ENCODE measurements at regions not wholly inside any gene's neighbourhood (a gene's known extent, or its start where the extent isn't known, plus 50 kb on each side); places are given as distances from the start of the nearest gene placed in this dataset.

DNA sequence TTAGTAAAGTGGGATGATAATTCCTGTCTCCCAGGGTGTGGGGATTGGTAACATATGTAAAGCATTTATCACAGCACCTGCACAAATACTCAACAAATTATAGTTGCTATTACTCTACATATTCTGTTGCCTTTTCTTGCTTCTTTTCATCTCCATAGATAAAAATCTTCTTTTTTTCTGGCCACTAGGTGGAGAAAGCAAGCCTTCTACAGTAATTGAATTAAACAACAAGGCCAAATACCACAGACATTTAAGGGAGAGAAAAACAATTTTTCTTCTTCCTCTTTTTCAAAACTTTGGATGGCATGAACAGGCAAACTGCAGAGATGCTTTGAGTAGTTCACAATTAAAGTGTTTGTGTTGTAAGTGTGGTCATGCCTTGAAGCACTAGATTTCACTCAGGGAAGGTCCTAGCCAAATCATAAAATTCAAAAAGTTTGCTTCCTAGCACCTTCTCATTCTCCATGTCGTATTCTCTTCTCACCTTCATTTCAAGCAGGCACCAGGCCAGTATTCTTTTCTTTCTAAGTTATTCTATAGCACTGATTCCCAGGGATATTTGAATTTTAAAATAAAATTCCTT, 493.4 kb upstream of the TGFBR2 start:
- Histone ChIP-seq H3K4me2 (ENCODE audit: low read depth, low read length, poor library complexity, severe bottlenecking) (no peak overlapping the region), H3F3A (ENCODE audit: insufficient read depth) (no peaks in the 10 kb centered on the region), H3K4me3 (ENCODE audit: insufficient read depth, low read length, poor library complexity, severe bottlenecking) (no peak overlapping the region), H3K27me3 (ENCODE audit: low read length) (no peaks in the 10 kb centered on the region), H3K79me2 (ENCODE audit: insufficient read depth, low read length) (no peaks in the 10 kb centered on the region), H4K20me1 (ENCODE audit: low read depth, low read length) (no peaks in the 10 kb centered on the region), H3K9ac (ENCODE audit: low read length) (no peak overlapping the region), H3K36me3 (ENCODE audit: low read length) (no peaks in the 10 kb centered on the region), H3K9me2 (replicated peaks; ENCODE audit: insufficient read depth, low read length) (no peaks in the 10 kb centered on the region), H3K9me3 (ENCODE audit: insufficient read depth, low read length) (no peaks in the 10 kb centered on the region), H2AFZ (ENCODE audit: low read depth, low read length, severe bottlenecking) (no peak overlapping the region), H3K27ac (ENCODE audit: low read depth, low read length) (no peak overlapping the region)
- TF ChIP-seq, protein P1, sequence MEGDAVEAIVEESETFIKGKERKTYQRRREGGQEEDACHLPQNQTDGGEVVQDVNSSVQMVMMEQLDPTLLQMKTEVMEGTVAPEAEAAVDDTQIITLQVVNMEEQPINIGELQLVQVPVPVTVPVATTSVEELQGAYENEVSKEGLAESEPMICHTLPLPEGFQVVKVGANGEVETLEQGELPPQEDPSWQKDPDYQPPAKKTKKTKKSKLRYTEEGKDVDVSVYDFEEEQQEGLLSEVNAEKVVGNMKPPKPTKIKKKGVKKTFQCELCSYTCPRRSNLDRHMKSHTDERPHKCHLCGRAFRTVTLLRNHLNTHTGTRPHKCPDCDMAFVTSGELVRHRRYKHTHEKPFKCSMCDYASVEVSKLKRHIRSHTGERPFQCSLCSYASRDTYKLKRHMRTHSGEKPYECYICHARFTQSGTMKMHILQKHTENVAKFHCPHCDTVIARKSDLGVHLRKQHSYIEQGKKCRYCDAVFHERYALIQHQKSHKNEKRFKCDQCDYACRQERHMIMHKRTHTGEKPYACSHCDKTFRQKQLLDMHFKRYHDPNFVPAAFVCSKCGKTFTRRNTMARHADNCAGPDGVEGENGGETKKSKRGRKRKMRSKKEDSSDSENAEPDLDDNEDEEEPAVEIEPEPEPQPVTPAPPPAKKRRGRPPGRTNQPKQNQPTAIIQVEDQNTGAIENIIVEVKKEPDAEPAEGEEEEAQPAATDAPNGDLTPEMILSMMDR (IDR thresholded peaks at IDR 0.05; ENCODE audit: insufficient read depth, low read length, poor library complexity, severe bottlenecking): peak; percentile 69
- no peak for TF ChIP-seq EZH2phosphoT487 (conservative IDR thresholded peaks at IDR 0.05; ENCODE audit: low read length)

DNA sequence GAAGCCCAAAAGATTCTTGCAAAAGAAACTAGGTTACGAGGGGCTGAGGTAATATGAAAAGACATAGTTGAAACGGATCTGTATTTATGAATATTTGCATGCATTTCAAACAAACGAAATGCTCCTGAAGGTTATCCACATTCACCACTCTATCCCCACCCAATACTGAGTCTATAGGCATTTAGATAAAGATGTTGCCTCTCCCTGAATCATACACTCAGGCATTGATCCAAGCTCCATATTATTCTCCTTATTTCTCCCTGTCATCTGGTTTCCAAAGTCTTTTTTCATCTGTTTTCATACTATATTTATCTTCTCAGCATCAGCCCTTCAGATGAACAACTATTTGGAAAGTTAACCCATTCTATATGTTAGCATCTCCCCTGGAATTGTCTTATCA, 492.5 kb upstream of the TGFBR2 start:
- Histone ChIP-seq H3F3A (ENCODE audit: insufficient read depth) (no peaks in the 10 kb centered on the region), H3K9me2 (replicated peaks; ENCODE audit: insufficient read depth, low read length) (no peaks in the 10 kb centered on the region), H3K4me3 (ENCODE audit: insufficient read depth, low read length, poor library complexity, severe bottlenecking) (no peak overlapping the region), H3K4me2 (ENCODE audit: low read depth, low read length, poor library complexity, severe bottlenecking) (no peak overlapping the region), H3K27ac (ENCODE audit: low read depth, low read length) (no peak overlapping the region), H3K79me2 (ENCODE audit: insufficient read depth, low read length) (no peaks in the 10 kb centered on the region), H3K9ac (ENCODE audit: low read length) (no peak overlapping the region), H3K27me3 (ENCODE audit: low read length) (no peaks in the 10 kb centered on the region), H3K9me3 (ENCODE audit: insufficient read depth, low read length) (no peaks in the 10 kb centered on the region), H2AFZ (ENCODE audit: low read depth, low read length, severe bottlenecking) (no peak overlapping the region), H4K20me1 (ENCODE audit: low read depth, low read length) (no peaks in the 10 kb centered on the region), H3K36me3 (ENCODE audit: low read length) (no peaks in the 10 kb centered on the region)
- TF ChIP-seq, protein P1 (IDR thresholded peaks at IDR 0.05; ENCODE audit: insufficient read depth, low read length, poor library complexity, severe bottlenecking): no peak
- TF ChIP-seq EZH2phosphoT487 (conservative IDR thresholded peaks at IDR 0.05; ENCODE audit: low read length): no peak

DNA sequence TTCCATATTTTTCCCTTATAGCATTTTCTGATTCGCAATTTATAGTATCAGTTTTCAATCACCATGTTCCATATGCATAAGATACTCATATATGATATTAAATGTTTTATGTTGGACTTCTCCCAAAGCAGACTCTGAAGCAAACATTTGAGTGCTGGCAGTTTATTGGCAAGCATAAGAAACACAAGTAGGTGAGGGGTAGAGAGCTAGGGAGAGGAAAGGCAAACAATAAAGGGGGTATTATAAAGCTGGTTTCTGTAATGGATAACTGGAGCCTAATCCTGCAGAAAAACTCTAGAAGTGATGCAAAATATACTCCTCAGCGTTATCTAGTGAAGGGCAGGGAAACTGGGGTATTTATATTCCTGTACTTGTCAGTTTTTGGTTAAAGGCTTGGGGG, 491.5 kb upstream of the TGFBR2 start:
- H3K4me3 ChIP-seq (ENCODE audit: insufficient read depth, low read length, poor library complexity, severe bottlenecking): no peak overlapping the region
- H4K20me1 ChIP-seq (ENCODE audit: low read depth, low read length): no peaks in the 10 kb centered on the region
- no peak overlapping the region for H3K9ac ChIP-seq (ENCODE audit: low read length)
- no peaks in the 10 kb centered on the region for H3K27me3 ChIP-seq (ENCODE audit: low read length)
- H3K79me2 ChIP-seq (ENCODE audit: insufficient read depth, low read length): no peaks in the 10 kb centered on the region
- H2AFZ ChIP-seq (ENCODE audit: low read depth, low read length, severe bottlenecking): no peak overlapping the region
- TF ChIP-seq, protein P1 (IDR thresholded peaks at IDR 0.05; ENCODE audit: insufficient read depth, low read length, poor library complexity, severe bottlenecking): no peak
- TF ChIP-seq EZH2phosphoT487 (conservative IDR thresholded peaks at IDR 0.05; ENCODE audit: low read length): no peak
- no peaks in the 10 kb centered on the region for H3K9me2 ChIP-seq (replicated peaks; ENCODE audit: insufficient read depth, low read length)
- H3F3A ChIP-seq (ENCODE audit: insufficient read depth): no peaks in the 10 kb centered on the region
- H3K27ac ChIP-seq (ENCODE audit: low read depth, low read length): no peak overlapping the region
- H3K36me3 ChIP-seq (ENCODE audit: low read length): no peaks in the 10 kb centered on the region
- no peaks in the 10 kb centered on the region for H3K9me3 ChIP-seq (ENCODE audit: insufficient read depth, low read length)
- H3K4me2 ChIP-seq (ENCODE audit: low read depth, low read length, poor library complexity, severe bottlenecking): no peak overlapping the region

Data from SU-DHL-6 (cell line).